Myocyte (in vitro differentiated cells): ENCODE measurements at regions not wholly inside any gene's neighbourhood (a gene's known extent, or its start where the extent isn't known, plus 50 kb on each side); places are given as distances from the start of the nearest gene placed in this dataset.

Source experiments
- DNase-seq: peaks from one replicate; pipeline ENCODE4 v3.0.0-alpha.2; 2012; ENCODE audit warnings: low read depth

- DNase-seq, result no peak
These were observed 162.4 kb upstream of the GYPA start for GRCh38 chr4:144302704-144303536.

GRCh38 chr4:144304025-144304424, 163.5 kb upstream of the GYPA start:
- DNase-seq, result no peak

GRCh38 chr4:144310535-144310934, 170.0 kb upstream of the GYPA start:
- DNase-seq, result no peak

GRCh38 chr4:144313370-144313769, 172.9 kb upstream of the GYPA start:
- DNase-seq, result no peak

GRCh38 chr4:144316869-144317268, 176.4 kb upstream of the GYPA start:
- DNase-seq, result no peak

- DNase-seq, result no peak
These were observed 178.3 kb upstream of the GYPA start for GRCh38 chr4:144318797-144319196.

GRCh38 chr4:144336633-144337032, 196.1 kb upstream of the GYPA start:
- DNase-seq, result no peak

GRCh38 chr4:144338148-144338547, 197.6 kb upstream of the GYPA start:
- no peak for DNase-seq

- no peak for DNase-seq
These were observed 198.3 kb upstream of the GYPA start for GRCh38 chr4:144338834-144339233.

GRCh38 chr4:144340931-144341330, 200.4 kb upstream of the GYPA start:
- no peak for DNase-seq

- no peak for DNase-seq
These were observed 202.6 kb upstream of the GYPA start for GRCh38 chr4:144342949-144343760.

GRCh38 chr4:144347121-144347520, 206.6 kb upstream of the GYPA start:
- no peak for DNase-seq

GRCh38 chr4:144350706-144351105, 210.2 kb upstream of the GYPA start:
- no peak for DNase-seq

GRCh38 chr4:144351306-144351705, 210.8 kb upstream of the GYPA start:
- DNase-seq, result no peak

GRCh38 chr4:144353292-144353691, 212.8 kb upstream of the GYPA start:
- no peak for DNase-seq

- peak; percentile 76 for DNase-seq
These were observed 215.6 kb upstream of the GYPA start for GRCh38 chr4:144355811-144356757.

- no peak for DNase-seq
These were observed 216.4 kb upstream of the GYPA start for GRCh38 chr4:144356941-144357381.

GRCh38 chr4:144357975-144358374, 217.5 kb upstream of the GYPA start:
- DNase-seq, result no peak

GRCh38 chr4:144360146-144360793, 219.8 kb upstream of the GYPA start:
- DNase-seq, result no peak

GRCh38 chr4:144362366-144362765, 221.8 kb upstream of the GYPA start:
- DNase-seq, result no peak

GRCh38 chr4:144363890-144364289, 223.4 kb upstream of the GYPA start:
- DNase-seq, result no peak
